Subcutaneous abdominal adipose tissue (tissue), 5 donors: ENCODE measurements at regions not wholly inside any gene's neighbourhood (a gene's known extent, or its start where the extent isn't known, plus 50 kb on each side); places are given as distances from the start of the nearest gene placed in this dataset.
"Not testable (repeated sequence)": the region's sequence is repeated elsewhere in the genome, so short reads cannot be mapped to it uniquely, and the experiment has no call there.

Experiments used
- H3K27ac ChIP-seq: one replicate; pipeline ENCODE4 v1.7.0; 2013; ENCODE audit warnings: low read depth, mild to moderate bottlenecking, inconsistent platforms, low read length, moderate library complexity
- H3K27me3 ChIP-seq, 5 donors: one replicate each; pipeline ENCODE4 v1.7.0; 2013; ENCODE audit warnings: low read length in 5 of 5, inconsistent platforms in 1 of 5; ENCODE audit not compliant: control insufficient read depth in 5 of 5, insufficient read depth in 4 of 5
- H3K36me3 ChIP-seq, 5 donors: one replicate each; pipeline ENCODE4 v1.7.0; 2013; ENCODE audit warnings: low read length in 5 of 5; ENCODE audit not compliant: control insufficient read depth in 5 of 5, insufficient read depth in 5 of 5
- H3K4me1 ChIP-seq, 5 donors: one replicate each; pipeline ENCODE4 v1.7.0; 2013; ENCODE audit warnings: low read length in 5 of 5, mild to moderate bottlenecking in 3 of 5, moderate library complexity in 1 of 5; ENCODE audit not compliant: control insufficient read depth in 5 of 5, insufficient read depth in 5 of 5
- H3K4me3 ChIP-seq, 5 donors: one replicate each; pipeline ENCODE4 v1.7.0; 2013; ENCODE audit warnings: low read length in 5 of 5, low read depth in 1 of 5
- H3K9ac ChIP-seq, 5 donors: one replicate each; pipeline ENCODE4 v1.7.0; 2013; ENCODE audit warnings: low read length in 5 of 5, mild to moderate bottlenecking in 4 of 5, moderate library complexity in 3 of 5
- H3K9me3 ChIP-seq, 5 donors: one replicate each; pipeline ENCODE4 v1.7.0; 2013; ENCODE audit warnings: low read length in 5 of 5; ENCODE audit not compliant: control insufficient read depth in 5 of 5
- donor health status: healthy.
- donor health status: healthy.
- donor health status: healthy.
- donor health status: healthy.
- donor health status: healthy.

GRCh38 chr7:9349625-9350024 lies 916.2 kb downstream of the NXPH1 start:
- H3K4me3 ChIP-seq: no peak overlapping the region
- peaks cover 0 to 2% (median 0%) of the 10 kb centered on the region in 5 donors for H3K9me3 ChIP-seq
- H3K27me3 ChIP-seq: no peaks in the 10 kb centered on the region
- H3K4me1 ChIP-seq: no peaks in the 10 kb centered on the region
- H3K36me3 ChIP-seq: no peaks in the 10 kb centered on the region
- H3K27ac ChIP-seq: no peak overlapping the region
- H3K9ac ChIP-seq: no peak overlapping the region

GRCh38 chr7:9391221-9391620 lies 957.8 kb downstream of the NXPH1 start:
- no peak overlapping the region for H3K27ac ChIP-seq

GRCh38 chr7:9391984-9392383 lies 958.6 kb downstream of the NXPH1 start:
- Histone ChIP-seq H3K4me1 (no peaks in the 10 kb centered on the region), H3K4me3 (no peak overlapping the region), H3K27me3 (no peaks in the 10 kb centered on the region), H3K27ac (no peak overlapping the region), H3K9me3 (peaks cover 0 to 25% (median 19%) of the 10 kb centered on the region in 5 donors), H3K36me3 (no peaks in the 10 kb centered on the region), H3K9ac (no peak overlapping the region)

More at GRCh38 chr7:9391221-9391620, 957.8 kb downstream of the NXPH1 start:
- Histone ChIP-seq H3K4me1 (no peaks in the 10 kb centered on the region), H3K9me3 (peaks cover 0 to 32% (median 19%) of the 10 kb centered on the region in 5 donors), H3K36me3 (no peaks in the 10 kb centered on the region), H3K9ac (no peak overlapping the region), H3K4me3 (no peak overlapping the region), H3K27me3 (no peaks in the 10 kb centered on the region)

DNA sequence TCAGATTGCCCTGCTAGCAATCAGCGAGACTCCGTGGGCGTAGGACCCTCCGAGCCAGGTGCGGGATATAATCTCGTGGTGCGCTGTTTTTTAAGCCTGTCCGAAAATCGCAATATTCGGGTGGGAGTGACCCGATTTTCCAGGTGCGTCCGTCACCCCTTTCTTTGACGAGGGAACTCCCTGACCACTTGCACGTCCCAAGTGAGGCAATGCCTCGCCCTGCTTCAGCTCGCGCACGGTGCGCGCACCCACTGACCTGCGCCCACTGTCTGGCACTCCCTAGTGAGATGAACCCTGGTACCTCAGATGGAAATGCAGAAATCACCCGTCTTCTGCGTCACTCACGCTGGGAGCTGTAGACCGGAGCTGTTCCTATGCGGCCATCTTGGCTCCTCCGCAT lies 971.0 kb downstream of the NXPH1 start:
- H3K9me3 ChIP-seq, H3K36me3 ChIP-seq, H3K9ac ChIP-seq, H3K27ac ChIP-seq, H3K27me3 ChIP-seq, H3K4me3 ChIP-seq, H3K4me1 ChIP-seq: not testable (repeated sequence)

DNA sequence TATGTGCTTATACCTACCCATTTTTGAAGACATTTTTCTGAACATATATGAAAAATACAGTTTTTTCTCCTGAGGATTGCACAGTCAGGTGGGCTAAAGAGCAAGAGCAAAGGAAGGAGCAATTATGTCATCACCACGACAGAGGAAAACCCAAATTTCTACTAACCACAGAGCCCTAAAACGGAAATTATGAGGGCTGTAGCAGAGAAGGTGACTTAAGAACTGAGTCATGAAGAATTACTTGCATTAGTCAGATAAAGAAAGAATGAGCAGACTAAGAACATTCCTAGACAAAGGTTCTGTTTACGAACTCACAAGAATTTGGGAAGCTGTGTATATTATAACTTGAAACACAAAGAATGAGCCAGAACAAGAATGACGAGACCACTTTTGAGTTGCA lies 974.4 kb downstream of the NXPH1 start:
- Histone ChIP-seq H3K27ac (no peak overlapping the region), H3K9me3 (peaks cover 0 to 3% (median 0%) of the 10 kb centered on the region in 5 donors), H3K4me3 (no peak overlapping the region), H3K4me1 (no peaks in the 10 kb centered on the region), H3K9ac (no peak overlapping the region), H3K27me3 (no peaks in the 10 kb centered on the region), H3K36me3 (no peaks in the 10 kb centered on the region)

DNA sequence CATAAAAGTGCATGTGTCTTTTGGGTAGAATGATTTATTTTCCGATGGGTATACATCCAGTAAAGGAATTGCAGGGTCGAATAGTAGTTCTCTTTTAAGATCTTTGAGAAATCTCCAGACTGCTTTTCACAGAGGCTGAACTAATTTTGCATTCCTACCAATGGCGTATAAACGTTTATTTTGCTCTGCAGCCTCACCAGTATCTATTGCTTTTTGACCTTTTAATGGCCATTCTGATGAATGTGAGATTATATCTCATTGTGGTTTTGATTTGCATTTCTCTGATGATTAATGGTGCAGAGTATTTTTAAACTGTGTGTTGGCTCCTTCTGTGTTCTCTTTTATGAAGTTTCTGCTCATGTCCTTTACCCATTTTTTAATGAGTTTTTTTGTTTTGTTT lies 1020.1 kb downstream of the NXPH1 start:
- Histone ChIP-seq H3K4me3 (no peak overlapping the region), H3K27ac (no peak overlapping the region), H3K36me3 (no peaks in the 10 kb centered on the region), H3K27me3 (no peaks in the 10 kb centered on the region), H3K9me3 (no peaks in the 10 kb centered on the region), H3K9ac (no peak overlapping the region), H3K4me1 (no peaks in the 10 kb centered on the region)

DNA sequence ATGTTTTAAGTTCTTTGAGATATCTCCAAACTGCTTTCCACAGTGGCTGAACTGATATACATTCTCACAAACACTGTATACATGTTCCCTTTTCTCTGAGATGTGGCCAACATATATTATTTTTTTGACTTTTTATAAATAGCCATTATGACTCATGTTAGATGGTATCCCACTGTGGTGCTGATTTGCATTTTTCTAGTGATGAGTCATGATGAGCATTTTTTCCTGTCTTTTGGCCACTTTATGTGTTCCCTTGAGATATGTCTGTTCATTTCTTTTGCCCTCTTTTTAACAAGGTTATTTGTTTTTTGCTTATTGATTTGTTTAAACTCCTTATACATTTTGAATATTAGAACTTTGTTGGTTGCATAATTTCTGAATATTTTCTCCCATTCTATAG lies 1055.1 kb downstream of the NXPH1 start:
- no peak overlapping the region for H3K27ac ChIP-seq
- H3K4me3 ChIP-seq: no peak overlapping the region
- H3K9ac ChIP-seq: no peak overlapping the region
- no peaks in the 10 kb centered on the region for H3K36me3 ChIP-seq
- no peaks in the 10 kb centered on the region for H3K27me3 ChIP-seq
- no peaks in the 10 kb centered on the region for H3K4me1 ChIP-seq
- peaks cover 0 to 3% (median 2%) of the 10 kb centered on the region in 5 donors for H3K9me3 ChIP-seq

- H3K27me3 ChIP-seq: no peaks in the 10 kb centered on the region
- H3K9me3 ChIP-seq: peaks cover 0 to 4% (median 2%) of the 10 kb centered on the region in 5 donors
- no peak overlapping the region for H3K4me3 ChIP-seq
- no peaks in the 10 kb centered on the region for H3K4me1 ChIP-seq
- H3K36me3 ChIP-seq: no peaks in the 10 kb centered on the region
- H3K27ac ChIP-seq: no peak overlapping the region
- no peak overlapping the region for H3K9ac ChIP-seq
These were observed 1064.9 kb downstream of the NXPH1 start for GRCh38 chr7:9498303-9498702.

DNA sequence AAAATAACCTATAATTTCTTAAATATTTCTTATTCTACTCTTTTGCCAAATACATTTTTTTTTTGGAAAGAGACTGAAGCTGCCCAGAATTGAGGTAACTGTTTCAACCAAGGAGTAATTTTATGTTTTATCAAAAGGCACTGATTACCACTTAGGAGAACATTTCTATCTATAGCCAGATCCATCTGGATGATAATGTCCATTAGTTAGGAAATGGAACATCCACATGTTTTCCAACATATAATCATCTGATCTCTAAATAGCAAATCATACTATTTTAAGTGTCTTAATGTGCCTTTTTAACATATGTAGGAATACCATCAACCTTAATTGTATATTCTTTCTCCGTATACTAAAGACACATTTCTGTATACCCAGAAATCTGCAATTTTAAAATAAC lies 1068.9 kb downstream of the NXPH1 start:
- no peak overlapping the region for H3K27ac ChIP-seq
- no peak overlapping the region for H3K4me3 ChIP-seq
- no peaks in the 10 kb centered on the region for H3K36me3 ChIP-seq
- no peaks in the 10 kb centered on the region for H3K9me3 ChIP-seq
- no peak overlapping the region for H3K9ac ChIP-seq
- no peaks in the 10 kb centered on the region for H3K27me3 ChIP-seq
- H3K4me1 ChIP-seq: no peaks in the 10 kb centered on the region

- no peak overlapping the region for H3K9ac ChIP-seq
- H3K27ac ChIP-seq: no peak overlapping the region
- H3K36me3 ChIP-seq: no peaks in the 10 kb centered on the region
- H3K4me1 ChIP-seq: no peaks in the 10 kb centered on the region
- H3K27me3 ChIP-seq: no peaks in the 10 kb centered on the region
- H3K4me3 ChIP-seq: no peak overlapping the region
- no peaks in the 10 kb centered on the region for H3K9me3 ChIP-seq
These were observed 1071.3 kb downstream of the NXPH1 start for GRCh38 chr7:9504678-9505077.

DNA sequence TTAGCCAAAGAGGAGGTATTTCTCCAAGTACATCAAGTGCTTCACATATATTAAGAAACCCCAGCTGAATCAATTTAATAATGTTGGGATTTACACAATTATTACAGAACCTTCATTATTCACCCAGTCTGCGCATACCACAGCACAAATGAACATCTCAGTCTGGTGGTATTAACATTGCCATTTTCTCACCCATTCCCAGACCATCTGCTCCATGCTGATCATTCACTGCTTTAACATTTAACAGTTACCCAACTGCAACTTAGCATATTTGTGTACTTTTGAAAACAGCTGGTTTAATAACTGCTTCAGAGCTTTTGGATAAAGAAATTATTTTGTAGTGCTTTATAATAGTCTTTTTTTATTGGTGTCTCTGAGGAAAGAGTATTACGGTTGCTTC lies 1072.1 kb downstream of the NXPH1 start:
- no peak overlapping the region for H3K9ac ChIP-seq
- H3K4me3 ChIP-seq: no peak overlapping the region
- H3K27ac ChIP-seq: no peak overlapping the region
- H3K4me1 ChIP-seq: no peaks in the 10 kb centered on the region
- no peaks in the 10 kb centered on the region for H3K9me3 ChIP-seq
- H3K36me3 ChIP-seq: no peaks in the 10 kb centered on the region
- H3K27me3 ChIP-seq: no peaks in the 10 kb centered on the region
